ENCODE measurements at regions not wholly inside any gene's neighbourhood (a gene's known extent, or its start where the extent isn't known, plus 50 kb on each side); places are given as distances from the start of the nearest gene placed in this dataset.

DNA sequence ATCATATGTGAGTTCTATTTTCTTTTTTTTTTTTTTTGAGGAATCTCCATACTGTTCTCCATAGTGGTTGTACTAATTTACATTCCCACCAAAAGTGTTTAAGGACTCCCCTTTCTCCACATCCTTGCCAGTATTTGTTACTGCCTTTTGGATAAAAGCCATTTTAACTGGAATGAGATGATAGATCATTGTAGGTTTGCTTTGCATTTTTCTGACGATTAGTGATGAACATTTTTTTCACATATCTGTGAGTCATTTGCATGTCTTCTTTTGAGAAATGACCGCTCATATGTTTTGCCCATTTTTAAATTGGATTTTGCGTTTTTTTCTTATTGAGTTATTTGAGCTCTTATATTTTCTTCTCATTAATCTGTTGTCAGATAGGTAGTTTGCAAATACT lies 394.8 kb downstream of the LRFN5 start:
- DNase-seq (ENCODE audit: low spot score), result no peak

DNA sequence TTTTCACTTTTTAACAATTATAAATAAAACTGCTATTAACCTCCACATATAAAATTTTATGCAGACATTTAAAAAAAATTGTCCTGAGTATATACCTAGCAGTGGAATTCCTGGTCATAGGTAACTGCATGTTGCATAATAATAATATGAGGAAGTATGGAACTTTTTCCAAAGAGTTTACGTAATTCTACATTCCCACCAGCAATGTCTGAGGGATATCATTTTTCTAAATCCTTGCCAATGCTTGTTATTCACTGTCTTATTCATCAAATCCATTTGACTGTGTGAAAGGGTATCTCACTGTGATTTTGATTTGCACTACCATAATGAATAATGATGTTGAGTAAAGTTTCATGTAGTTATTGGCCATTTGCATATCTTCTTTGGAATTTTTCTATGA lies 393.8 kb downstream of the LRFN5 start:
- no peak for DNase-seq (ENCODE audit: low spot score)

DNA sequence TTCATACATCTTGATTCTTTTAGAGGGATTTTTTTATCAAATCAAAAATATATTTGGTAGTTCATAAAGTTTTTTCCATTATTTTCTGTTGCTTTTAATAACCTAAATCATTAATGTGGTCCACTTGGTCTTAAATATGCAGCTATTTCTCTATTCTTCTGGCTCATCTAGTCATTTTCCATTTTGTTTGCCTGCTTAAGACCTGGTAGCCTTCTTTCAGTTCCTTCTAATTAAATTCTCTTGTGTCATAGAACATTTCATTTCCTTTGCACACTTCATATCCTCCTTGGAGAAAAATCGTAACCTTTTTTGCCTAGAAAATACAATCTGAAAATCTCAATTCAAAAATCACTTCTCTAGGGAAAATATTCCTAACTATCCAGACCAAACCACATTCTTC lies 387.0 kb downstream of the LRFN5 start:
- DNase-seq (ENCODE audit: low spot score), result no peak

DNA sequence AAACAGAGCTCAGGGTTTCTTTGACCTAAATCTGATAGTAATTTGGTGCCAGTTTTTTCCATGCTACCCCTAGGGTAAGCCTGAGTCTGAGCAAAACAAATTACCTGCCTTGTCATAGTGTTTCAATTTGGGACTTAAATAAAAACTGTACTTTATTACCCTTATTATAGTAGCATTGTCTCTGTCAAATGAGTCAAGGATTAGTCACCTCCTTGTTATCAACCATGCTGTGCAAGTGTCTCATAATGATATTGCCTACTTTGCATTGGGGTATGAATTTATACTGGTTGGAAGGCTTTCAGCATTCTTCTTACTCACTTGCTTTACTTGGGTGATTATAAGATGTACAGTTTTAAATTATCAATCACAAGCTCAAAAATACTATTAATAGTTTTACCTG lies 380.0 kb downstream of the LRFN5 start:
- DNase-seq (ENCODE audit: low spot score), result peak; percentile 73

DNA sequence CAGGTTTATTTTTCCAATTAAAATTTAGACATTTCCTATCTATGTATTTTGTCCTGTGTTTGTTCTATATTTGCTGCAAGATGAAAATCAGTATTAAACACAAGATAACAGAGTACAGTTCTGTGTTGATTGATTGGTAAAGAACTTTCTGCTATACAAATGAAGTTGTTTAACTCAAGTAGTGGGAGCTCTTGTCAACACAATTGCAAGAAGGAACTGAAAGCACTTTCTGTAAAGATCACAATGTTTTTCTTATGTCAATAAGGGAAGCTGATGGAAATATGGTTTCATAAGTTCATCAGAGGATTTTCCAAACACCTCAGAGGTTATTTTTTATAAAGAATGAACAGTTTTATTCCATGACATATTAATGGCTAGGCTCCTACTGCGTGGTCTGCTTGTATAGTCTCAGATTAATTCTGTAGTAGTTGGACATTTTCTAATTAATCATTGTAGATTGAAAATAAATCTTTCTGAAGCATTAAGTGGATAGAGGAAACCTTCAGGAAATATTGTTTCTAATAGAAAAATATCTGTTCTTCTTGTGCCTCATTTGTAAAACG lies 379.5 kb downstream of the LRFN5 start:
- DNase-seq (ENCODE audit: low spot score), result no peak

DNA sequence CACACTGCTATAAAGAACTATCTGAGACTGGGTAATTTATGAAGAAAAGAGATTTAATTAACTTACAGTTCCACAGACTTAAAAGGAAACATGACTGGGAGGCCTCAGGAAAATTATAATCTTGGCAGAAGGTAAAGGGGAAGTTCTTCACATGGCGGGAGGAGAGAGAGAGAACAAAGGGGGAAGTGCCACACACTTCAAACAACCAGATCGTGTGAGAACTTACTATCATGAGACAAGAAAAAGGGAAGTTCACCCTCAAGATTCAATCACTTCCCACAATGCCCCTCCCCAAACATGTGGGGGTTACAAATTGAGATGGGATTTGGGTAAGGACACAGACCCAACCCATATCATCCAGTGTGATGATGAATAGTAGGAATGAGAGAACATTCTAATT lies 366.5 kb downstream of the LRFN5 start:
- no peak for DNase-seq (ENCODE audit: low spot score)

DNA sequence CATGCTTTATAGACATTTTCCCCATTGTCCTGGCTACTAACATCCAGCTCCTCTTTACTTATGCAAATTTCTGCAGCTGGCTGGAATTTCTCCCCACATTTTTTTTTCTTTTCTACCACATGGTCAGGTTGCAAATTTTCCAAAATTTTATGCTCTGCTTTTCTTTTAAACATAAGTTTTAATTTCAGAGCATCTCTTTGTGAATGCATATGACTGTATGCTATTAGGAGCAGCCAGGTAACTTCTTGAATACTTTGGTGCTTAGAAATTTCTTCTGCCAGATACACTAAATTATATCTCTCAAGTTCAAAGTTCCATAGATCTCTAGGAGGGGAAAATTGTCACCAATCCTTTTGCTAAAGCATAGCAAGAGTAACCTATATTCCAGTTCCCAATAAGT lies 365.9 kb downstream of the LRFN5 start:
- no peak for DNase-seq (ENCODE audit: low spot score)

DNA sequence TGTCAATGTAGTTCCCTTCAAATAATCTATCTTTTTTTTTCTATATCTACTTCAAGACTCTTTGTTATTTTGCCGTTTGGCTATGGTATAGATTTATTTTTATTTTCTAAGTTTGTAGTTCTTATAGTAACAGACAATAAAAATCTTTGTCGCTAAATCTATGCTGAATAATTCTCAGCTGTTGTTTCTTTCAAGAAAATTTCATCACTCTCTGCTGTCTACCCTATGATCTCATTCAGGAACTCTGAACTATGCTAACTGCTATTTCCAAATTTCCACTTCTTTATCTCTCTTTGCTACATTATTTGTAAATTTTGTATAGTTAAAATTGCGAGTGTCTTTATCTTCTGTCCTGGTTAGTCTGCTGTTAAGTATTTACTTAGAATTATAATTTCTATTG lies 353.6 kb downstream of the LRFN5 start:
- no peak for DNase-seq (ENCODE audit: low spot score)

DNA sequence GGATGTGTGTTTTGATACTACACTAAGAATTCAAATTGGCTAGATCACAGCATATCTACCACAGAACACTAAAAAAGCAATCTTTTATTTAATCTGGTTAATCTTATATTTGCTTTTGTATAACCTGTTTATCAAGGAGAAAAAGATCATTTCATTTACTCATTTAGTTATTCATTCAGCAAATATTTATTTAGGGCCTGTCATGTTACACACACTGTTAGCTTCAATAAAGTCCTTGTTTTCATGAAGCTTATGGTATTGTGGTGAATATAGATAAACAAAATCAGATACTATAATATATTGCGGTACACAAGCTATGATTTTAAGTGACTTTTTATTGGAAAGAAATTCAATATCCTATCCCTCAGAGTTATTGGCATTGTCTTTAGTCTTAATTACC lies 350.8 kb downstream of the LRFN5 start:
- no peak for DNase-seq (ENCODE audit: low spot score)
